Suppressor macrophage (primary cell): ENCODE measurements at regions not wholly inside any gene's neighbourhood (a gene's known extent, or its start where the extent isn't known, plus 50 kb on each side); places are given as distances from the start of the nearest gene placed in this dataset.

Source experiments
- DNase-seq, 4 experiments: peaks; one replicate each; pipeline ENCODE4 v3.0.0-alpha.2; 2020 to 2022

DNA sequence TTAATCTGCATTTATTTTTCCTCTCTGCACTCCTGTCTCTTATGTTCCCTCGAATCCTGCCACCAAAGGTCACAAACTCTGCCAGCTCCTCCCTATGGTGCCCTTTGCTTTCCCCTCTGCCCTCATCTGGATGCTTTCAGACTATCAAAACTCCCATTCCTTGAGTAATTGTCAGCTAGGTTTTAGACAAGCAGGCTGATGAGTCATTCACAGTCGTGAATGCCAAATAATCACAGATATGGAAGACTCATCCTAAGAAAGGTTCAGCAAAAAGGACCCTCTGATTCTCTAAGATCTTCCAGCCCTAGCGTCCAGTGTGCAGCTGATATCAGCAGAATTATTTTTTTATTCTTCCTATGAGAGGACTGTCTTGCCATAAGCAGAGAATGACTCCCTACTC lies 104.5 kb upstream of the NUDT12 start:
- no peak for DNase-seq

GRCh38 chr5:103657301-103657700 lies 94.7 kb upstream of the NUDT12 start:
- no peak for DNase-seq

DNA sequence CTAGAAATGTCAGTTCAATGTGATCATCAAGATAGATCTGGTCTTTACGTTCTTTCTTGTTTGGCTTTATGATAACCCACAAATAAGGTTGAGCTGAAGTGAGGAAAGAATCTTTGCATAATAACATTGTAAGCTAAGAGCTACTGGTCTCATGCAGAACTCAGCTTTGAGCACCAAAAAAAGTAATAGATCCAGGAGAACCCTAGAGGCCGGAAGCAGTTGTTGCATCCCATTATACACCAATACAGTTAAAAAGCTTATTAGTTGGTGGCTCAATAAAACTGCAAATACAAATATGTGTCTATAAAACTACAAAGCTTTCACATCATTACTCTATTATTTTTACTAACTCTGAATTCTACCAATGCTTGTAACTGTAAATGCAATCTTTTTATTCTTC lies 85.5 kb upstream of the NUDT12 start:
- DNase-seq = no peak

DNA sequence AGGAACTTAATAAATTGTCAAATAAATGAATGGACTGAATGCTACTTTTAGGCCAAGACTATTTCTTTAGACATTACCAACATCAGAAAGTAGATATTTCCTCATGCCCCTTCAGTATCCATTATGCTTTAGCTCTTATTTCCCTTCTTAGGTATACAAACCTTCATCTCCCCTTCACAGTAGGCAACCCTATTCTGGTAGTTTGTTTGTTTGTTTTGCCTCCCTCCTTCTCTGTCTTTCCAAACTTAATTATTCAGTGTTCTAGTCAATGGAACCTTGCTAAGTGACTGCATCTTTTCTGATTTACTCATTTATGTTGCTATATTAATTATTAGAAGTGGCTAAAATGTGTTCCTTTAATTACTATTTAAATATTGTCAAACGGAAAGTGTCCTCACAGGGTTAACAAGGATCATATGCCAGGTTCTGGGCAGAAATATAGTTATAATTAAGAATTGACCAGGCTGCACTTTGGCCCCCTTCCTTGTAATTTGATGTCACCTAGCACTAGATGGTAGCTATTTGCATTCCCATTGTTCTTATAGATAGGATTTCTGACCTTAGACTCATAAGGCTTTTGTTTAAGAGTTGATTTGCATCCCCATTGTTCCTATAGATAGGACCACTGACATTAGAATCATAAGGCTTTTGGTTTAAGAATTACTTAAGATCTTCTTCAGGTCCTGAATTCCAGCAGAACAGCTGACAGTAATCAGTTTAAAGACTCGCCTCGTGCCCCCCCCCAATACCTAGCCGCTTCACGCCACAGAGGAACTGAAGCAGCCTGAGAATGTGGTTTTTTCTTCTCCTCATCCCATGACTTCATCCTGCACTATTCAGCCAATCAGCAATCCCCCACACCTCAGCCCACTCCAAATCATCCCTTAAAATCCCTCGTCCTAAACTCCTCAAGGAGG lies 84.4 kb upstream of the NUDT12 start:
- DNase-seq = no peak

DNA sequence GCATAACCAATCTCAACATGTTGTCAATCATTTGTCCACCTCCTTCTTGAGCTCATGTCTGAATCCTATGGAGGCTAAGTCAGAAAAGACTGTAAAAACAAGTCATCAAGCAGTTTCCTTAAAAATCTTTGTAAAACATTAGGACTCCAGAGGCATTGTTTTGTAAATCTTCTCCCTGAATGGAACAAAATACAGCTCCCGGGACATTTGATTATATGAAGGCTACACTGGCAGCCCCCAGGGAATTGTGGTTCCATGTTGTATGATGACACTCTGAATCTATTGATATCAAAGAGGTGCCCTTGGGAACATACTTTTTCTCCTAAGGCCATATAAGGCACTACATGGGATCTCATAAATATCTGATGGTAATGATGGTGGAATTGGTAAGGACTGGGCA lies 83.2 kb upstream of the NUDT12 start:
- DNase-seq = no peak

GRCh38 chr5:103638979-103639378 lies 76.4 kb upstream of the NUDT12 start:
- no peak for DNase-seq

GRCh38 chr5:103624675-103625074 lies 62.1 kb upstream of the NUDT12 start:
- no peak for DNase-seq

DNA sequence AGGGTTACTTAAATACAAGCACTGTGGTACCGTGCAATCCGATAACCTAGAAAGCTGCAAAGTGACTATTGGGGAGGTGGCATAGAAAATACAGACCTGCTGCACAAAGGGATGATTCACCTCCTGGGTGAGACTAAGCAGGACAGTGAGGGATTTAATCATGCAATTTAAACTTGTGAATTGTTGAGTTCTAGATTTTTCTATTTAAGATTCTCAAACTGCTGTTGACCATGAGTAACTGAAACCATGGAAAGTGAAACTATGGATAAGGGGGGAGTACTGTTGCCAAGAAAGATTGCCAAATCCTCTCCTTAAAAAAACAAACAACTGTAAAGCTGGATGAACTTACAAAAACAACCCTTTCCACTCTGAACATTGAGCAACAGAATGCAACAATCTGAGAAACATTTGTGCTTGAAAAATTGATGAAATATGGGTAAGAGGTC lies 61.5 kb upstream of the NUDT12 start:
- no peak for DNase-seq

DNA sequence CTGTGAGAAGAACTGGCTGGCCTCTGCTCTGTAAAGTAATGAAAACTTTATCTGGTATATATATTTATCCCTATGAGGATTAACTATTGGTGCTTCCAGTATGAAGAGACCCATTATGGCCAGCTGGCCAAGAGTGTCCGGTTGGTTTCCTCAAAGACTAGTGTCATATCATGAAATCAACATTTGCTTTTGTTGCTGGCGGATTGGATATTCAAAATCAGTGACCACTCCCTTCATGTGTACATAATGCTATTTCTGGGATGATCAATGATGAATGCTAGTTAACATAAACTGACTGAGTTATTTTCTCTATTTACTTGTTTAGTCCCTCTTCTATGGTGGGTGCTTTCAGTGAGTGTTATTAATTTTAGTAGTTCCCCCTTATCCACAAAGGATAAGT lies 60.8 kb upstream of the NUDT12 start:
- no peak for DNase-seq

DNA sequence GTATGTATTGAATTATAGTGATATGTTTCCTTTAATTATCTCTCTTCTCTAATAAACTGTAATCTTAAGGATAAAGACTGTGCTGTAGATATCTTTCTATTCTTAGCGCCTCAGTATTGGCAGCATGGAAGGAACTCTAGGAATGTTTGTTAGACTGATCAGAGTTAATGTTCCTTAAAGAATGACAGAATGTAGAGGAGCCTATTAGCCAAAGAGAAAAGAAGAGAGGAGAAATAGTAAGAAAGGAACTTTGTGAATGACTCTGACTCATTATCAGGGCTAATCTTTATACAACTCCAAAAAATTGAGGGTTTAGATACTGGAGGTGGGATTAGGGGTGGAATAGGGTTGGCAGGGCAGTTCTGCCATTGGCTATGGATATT lies 59.0 kb upstream of the NUDT12 start:
- DNase-seq = no peak

GRCh38 chr5:103620851-103621547 lies 58.4 kb upstream of the NUDT12 start:
- no peak for DNase-seq

- DNase-seq = no peak
Observed at GRCh38 chr5:103617913-103618312, 55.3 kb upstream of the NUDT12 start.

GRCh38 chr5:103617090-103617489 lies 54.5 kb upstream of the NUDT12 start:
- no peak for DNase-seq

DNA sequence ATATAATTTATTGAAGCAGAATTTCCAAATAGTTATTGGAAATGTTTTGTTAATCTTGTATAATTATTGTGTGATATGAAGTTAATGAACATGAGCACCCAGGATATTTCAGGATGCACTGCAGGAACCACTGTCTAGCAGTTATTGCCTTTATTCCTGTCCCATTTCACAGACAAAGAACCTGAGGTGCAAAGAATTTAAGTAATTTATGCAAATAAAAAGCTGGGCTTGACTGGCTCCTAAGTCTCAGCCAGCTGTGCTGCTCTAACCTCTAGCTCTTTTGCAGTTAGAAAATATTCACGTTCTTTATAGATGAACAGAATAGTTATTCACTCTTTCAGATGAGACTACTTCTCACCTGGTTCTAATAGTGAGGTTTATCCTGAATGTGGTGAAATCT lies 50.0 kb upstream of the NUDT12 start:
- no peak for DNase-seq
